ENCODE measurements at regions not wholly inside any gene's neighbourhood (a gene's known extent, or its start where the extent isn't known, plus 50 kb on each side); places are given as distances from the start of the nearest gene placed in this dataset.

- CTCF ChIA-PET, result no interaction called here
- Histone ChIP-seq H3K27ac (ENCODE audit: insufficient read depth, low read depth, low read length) (no peak overlapping the region), H3K9me1 (replicated peaks; ENCODE audit: control insufficient read depth, extremely low read depth, insufficient read depth, low read length) (peaks cover 3% of the 10 kb centered on the region), H3K4me2 (ENCODE audit: insufficient read depth, low read length) (no peak overlapping the region), H3K9ac (replicated peaks; ENCODE audit: extremely low read depth, insufficient read depth, low read length) (no peak overlapping the region), H3K4me1 (ENCODE audit: control insufficient read depth, extremely low read depth, insufficient read depth, low read length) (no peaks in the 10 kb centered on the region), H4K20me1 (replicated peaks; ENCODE audit: control insufficient read depth, extremely low read depth, insufficient read depth, low read length) (no peaks in the 10 kb centered on the region), H3K36me3 (ENCODE audit: control insufficient read depth in 2 of 2, extremely low read depth in 1 of 2, insufficient read depth in 2 of 2, low read length in 2 of 2) (no peaks in the 10 kb centered on the region), H3K4me3 (replicated peaks in 1 of 3; ENCODE audit: insufficient read depth in 1 of 3, low read depth in 1 of 3, low read length in 3 of 3) (no peak overlapping the region), H3K27me3 (ENCODE audit: control insufficient read depth in 2 of 2, insufficient read depth in 2 of 2, low read length in 2 of 2) (no peaks in the 10 kb centered on the region), H2AFZ (ENCODE audit: low read depth, low read length) (no peak overlapping the region), H3K79me2 (ENCODE audit: control insufficient read depth, insufficient read depth, low read length) (no peaks in the 10 kb centered on the region), H3K9me3 (replicated peaks; ENCODE audit: control insufficient read depth, insufficient read depth, low read length) (no peaks in the 10 kb centered on the region)
- no peak for FAIRE-seq
- TF ChIP-seq POLR2AphosphoS5 (IDR thresholded peaks at IDR 0.05; ENCODE audit: insufficient read depth, low read depth, low read length) (no peak), EZH2 (IDR thresholded peaks at IDR 0.05; ENCODE audit: borderline replicate concordance, low read depth, low read length, severe bottlenecking) (no peak), MYC (IDR thresholded peaks at IDR 0.05; ENCODE audit: low read depth, low read length) (no peak), FOS (IDR thresholded peaks at IDR 0.05; ENCODE audit: borderline replicate concordance, insufficient read depth, low read length) (no peak), MAX (IDR thresholded peaks at IDR 0.05; ENCODE audit: insufficient read depth, insufficient read length) (no peak), JUN (IDR thresholded peaks at IDR 0.05; ENCODE audit: borderline replicate concordance, insufficient read depth, insufficient read length, low read depth) (no peak), GATA2 (IDR thresholded peaks at IDR 0.05; ENCODE audit: insufficient read depth, insufficient read length, low read depth, low read length) (no peak), CTCF (IDR thresholded peaks at IDR 0.05; ENCODE audit: extremely low read depth in 1 of 2, insufficient read depth in 1 of 2, low read depth in 1 of 2, low read length in 2 of 2) (no peak), POLR2A (IDR thresholded peaks at IDR 0.05; ENCODE audit: low read depth, low read length) (no peak)
- intact Hi-C loops (cut with micrococcal nuclease), result no loop called here
- no peak for DNase-seq (ENCODE audit: low read depth, low spot score)
- POLR2A ChIA-PET, result no interaction called here
- dilution Hi-C loops (cut with MboI; ENCODE audit: extremely low pct_ligation_motif_present, low sequenced_read_pairs), result no loop called here
- no TSS peak for BruUV-seq (replicated peaks)
Observed at GRCh38 chr9:31574006-31574765, 810.3 kb upstream of the ACO1 start.
